M059J (cell line): ENCODE measurements at regions not wholly inside any gene's neighbourhood (a gene's known extent, or its start where the extent isn't known, plus 50 kb on each side); places are given as distances from the start of the nearest gene placed in this dataset.

Source experiments
- DNase-seq: peaks from one replicate; pipeline ENCODE4 v3.0.0-alpha.2; 2012; ENCODE audit warnings: low read depth

GRCh38 chr7:94228678-94229077 is 166.0 kb upstream of the COL1A2 start:
- DNase-seq = no peak

- DNase-seq = no peak
Measured at GRCh38 chr7:94231305-94231704, 163.4 kb upstream of the COL1A2 start.

DNA sequence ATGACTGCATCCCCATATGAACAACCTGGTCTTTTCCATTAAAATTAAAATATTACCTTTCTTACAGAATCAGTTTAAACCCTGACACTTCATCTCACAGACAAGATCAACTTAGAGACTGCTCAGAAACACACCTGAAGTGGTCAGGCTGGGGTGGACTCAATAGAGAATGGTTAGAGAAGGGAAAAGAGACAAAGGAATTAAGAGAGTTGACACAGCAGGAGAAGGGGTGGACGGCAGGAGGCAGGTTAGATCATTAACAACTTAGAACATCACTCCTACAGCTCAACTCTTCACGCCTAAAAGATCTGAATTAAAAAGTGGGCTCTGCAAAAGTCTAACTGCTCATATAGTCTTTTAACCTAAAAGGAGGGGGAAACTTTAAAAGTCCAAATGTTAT is 157.7 kb upstream of the COL1A2 start:
- DNase-seq = no peak

- no peak for DNase-seq
Measured at GRCh38 chr7:94237417-94237816, 157.3 kb upstream of the COL1A2 start.

GRCh38 chr7:94239661-94240234 is 154.9 kb upstream of the COL1A2 start:
- no peak for DNase-seq

GRCh38 chr7:94240902-94241301 is 153.8 kb upstream of the COL1A2 start:
- peak; percentile 11 for DNase-seq

DNA sequence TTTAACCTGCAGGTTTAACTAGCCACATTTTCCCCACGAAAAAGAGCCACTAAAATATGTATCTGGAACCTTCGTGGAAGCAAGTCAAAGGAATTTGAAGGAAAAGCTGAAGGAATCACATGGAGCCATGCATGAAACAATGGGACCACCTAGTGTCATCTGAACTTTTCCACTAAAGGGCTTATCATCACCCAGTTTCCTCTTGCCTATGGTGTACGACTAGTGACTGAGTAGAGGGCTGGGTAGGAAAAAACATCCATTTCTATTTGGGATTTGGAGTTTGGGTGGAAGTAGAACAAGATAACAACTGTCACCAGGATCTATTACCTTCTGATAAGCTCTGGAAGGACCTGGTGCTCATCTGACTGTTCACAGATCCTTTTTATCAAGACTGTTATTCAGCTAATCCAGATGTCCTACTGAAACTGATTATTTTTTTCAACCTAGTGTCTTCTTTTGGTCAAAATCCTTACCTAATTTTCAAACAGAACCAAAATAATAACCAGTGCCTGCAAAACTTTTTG is 153.2 kb upstream of the COL1A2 start:
- DNase-seq = no peak

- DNase-seq = no peak
Measured at GRCh38 chr7:94243066-94243711, 151.5 kb upstream of the COL1A2 start.

DNA sequence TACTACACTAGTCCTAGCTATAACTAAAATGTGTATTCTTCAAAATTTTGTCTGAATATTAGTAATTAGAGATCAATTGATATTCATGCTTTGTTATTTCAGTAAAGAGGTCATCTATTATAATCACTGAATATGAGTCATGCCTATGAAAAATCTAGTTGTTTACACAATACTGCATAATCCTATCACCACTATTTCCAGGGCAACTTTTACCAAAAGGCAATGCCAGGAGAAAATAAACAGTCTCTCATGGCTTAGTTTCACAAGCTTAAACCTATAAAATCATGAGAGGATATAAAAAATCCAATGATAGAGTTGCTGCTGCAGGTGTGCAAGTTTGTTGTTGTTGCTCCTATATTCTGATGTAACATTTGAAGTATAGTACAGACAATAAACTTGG is 149.9 kb upstream of the COL1A2 start:
- peak; percentile 56 for DNase-seq

DNA sequence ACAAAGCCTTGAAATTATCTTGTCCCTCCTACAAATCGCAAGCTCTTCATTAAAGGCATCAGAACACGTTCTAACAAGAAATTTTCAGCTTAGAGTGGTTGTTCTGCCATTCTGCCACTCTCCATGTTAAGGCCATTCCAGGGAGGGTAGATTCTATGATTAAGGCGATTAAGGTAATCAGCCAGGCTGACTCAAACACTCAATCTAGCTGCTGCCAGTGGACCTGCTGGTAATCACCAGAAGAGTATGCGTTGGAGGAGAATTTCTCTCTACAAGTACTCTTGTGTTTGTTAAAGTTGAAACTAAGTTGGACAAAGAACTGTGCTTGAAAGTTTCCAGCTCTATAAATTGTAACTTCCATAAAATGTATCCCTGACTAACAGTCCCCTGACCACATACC is 149.2 kb upstream of the COL1A2 start:
- no peak for DNase-seq

- no peak for DNase-seq
Measured at GRCh38 chr7:94247970-94248369, 146.7 kb upstream of the COL1A2 start.

GRCh38 chr7:94249631-94250030 is 145.1 kb upstream of the COL1A2 start:
- DNase-seq = no peak

DNA sequence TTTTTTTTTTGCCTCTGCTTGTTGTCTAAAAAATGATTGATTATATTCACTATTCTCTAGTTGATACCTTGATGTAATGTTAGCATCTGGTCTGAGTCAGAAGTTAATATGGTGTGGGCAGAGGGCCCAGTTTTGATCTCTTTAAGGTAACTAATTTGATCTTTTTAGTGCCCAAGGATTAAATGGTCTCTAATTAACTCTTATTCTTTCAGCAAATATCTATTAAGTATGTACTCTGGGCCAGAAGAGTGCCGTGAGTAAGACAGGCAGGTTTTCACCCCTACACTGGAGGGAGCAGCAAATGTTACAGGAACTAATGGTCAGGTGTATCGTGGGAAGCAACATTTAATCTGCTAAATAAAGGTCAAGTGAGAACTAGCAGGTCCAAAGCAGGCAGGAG is 144.6 kb upstream of the COL1A2 start:
- DNase-seq = peak; percentile 24

- no peak for DNase-seq
Measured at GRCh38 chr7:94250987-94251386, 143.7 kb upstream of the COL1A2 start.

GRCh38 chr7:94252124-94252523 is 142.6 kb upstream of the COL1A2 start:
- no peak for DNase-seq

DNA sequence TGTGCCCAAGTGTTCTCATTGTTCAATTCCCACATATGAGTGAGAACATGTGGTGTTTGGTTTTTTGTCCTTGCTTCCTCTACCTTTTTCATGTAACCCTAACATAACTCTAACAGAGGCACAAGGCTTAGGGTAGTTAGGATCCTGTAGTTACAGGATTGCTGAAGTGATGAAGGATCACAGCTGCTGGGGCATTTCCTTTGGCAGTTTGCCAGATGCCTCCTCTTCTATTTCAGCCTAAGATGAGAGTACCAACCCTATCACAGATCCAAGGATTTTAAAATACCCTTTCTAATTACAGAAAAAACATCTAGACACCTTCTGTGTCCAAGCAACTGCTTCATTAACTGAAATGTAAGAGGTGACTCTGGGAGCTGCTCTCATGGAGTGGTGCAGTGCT is 141.7 kb upstream of the COL1A2 start:
- DNase-seq = no peak

- no peak for DNase-seq
Measured at GRCh38 chr7:94253686-94254085, 141.0 kb upstream of the COL1A2 start.

DNA sequence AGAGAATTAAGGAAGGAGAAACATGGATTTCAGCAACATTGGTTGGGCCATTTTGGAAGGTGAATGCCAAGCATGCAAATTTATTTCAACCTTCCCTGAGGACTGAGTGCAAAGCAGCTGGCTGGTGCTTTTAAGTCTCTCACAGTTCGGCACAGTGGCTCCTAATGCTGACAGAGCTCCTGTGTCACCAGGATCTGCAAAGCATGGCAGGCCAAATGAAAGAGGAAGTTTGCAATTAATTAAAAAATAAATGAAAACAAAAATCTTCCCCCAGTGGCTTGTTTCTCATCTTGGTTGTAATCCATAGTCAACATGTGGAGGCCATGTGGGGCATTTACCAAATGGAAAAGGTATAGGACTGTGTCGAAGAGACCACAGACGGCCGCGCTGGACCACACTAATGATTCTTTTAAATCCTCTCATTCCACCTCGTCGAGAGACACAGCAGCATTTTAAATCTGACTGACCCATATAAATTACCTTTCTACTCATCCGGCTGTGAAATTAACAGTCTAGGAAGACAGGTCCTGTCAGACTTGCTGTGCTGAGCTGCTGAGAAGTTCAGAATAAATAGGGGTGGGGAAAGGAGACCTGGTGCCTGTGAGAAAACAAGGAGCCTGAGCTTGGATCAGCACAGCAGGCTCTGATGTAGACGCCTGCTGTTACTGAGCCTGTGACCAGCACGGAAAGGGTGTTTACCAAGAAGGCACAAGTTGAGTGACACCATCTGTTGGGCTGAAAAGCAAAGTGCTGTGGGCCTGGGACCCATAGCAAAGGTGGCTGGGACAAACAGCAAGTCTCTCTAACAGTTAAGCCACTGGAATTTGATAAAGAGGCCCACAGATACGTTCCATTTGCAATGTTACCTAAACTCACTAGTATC is 136.0 kb upstream of the COL1A2 start:
- no peak for DNase-seq

GRCh38 chr7:94261067-94261466 is 133.6 kb upstream of the COL1A2 start:
- no peak for DNase-seq

DNA sequence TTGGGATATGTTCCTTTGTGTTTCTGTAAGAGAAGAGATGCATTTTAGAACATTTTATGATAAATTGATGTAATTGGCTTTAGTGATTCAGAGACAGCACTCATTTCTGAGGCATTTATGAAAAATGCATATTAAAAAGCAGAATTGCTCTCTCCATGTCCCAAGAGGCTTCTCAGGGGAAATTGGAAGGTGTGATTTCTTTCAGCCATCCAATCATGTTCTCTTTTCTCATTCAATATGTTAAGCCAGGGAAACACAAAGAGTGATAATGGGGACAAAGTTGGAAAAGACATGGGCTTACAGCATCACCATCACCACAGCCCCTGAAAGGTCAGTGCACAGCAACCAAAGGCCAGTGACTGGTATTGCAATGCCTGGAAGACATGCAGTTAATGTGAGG is 129.9 kb upstream of the COL1A2 start:
- no peak for DNase-seq

DNA sequence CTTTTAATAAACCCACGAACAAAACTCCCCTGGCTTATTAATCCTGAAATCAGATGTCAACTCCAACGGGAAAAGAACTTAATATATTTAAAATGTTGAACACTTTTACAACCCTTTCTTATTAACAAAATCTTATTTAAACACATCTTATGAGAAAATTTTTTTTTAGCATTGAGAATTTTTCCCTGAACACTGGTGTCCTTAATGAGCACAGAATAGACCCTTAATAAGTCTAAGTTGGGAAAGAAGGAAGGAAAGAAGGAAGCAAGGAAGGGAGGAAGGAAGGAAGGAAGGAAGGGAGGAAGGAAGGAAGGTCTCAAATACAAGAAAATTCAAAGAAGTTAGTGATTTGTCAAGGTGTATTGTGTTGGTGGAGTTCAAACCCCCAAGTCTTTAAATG is 129.2 kb upstream of the COL1A2 start:
- no peak for DNase-seq

DNA sequence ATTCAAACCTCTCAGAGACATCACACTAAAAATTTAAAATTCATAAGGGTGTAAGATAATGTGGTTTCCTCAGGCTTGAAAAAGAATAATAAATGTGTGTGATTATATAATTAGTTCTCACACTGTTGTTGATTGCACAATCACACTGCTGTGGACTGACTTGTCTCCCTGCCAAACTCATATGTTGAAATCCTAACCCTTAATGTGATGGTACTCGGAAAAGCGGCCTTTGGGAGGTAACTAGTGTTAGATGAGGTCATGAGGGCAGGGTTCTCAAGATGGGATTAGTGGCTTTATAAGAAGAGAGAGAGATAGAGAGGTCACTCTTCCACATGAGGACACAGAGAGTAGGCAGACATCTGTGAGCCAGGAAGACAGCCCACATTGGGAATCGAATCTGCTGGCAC is 128.5 kb upstream of the COL1A2 start:
- DNase-seq = no peak

GRCh38 chr7:94270772-94271171 is 123.9 kb upstream of the COL1A2 start:
- no peak for DNase-seq
